GM19324 (cell line): ENCODE measurements at regions not wholly inside any gene's neighbourhood (a gene's known extent, or its start where the extent isn't known, plus 50 kb on each side); places are given as distances from the start of the nearest gene placed in this dataset.
A peak's percentile ranks its signal among the peaks of the same experiment; 100 is the strongest.

Experiments used
- ATAC-seq: cut with Tn5 transposase; IDR thresholded peaks from one replicate; pipeline ENCODE4 v1.9.1; 2021; ENCODE audit warnings: mild to moderate bottlenecking, moderate library complexity; ENCODE audit not compliant: unreplicated experiment, low FRiP score

DNA sequence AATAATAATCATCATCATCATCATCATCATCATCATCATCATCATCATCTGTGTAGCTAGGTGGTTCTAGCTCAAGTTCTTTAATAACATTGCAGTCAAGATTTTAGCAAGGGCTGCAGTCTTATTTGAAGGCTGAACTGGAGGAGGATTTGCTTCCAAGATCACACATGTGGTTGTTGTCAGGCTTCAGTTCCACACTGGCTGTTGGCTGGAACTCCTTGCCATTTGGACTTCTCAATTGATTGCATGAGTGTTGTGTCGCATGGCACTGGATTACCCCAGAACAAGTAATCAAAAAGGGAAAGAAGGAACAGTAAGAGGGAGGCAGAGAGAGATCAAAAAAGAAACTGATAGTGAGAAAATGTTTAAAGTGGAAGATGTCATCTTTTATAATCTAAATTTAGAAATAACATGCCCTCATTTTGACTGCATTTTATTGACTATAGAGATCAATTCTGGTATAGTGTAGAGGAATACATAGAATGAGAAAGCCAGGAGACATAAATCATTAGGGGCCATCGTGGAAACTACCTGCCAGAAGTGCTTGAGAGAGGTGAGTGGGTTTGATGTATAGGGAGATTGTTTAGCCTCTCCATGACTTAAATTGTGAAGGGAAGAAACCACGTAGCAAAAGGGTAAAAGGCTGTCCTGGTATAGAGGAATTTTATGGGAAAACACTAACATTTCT, 346.6 kb upstream of the RBMS3 start:
- no peak for ATAC-seq

DNA sequence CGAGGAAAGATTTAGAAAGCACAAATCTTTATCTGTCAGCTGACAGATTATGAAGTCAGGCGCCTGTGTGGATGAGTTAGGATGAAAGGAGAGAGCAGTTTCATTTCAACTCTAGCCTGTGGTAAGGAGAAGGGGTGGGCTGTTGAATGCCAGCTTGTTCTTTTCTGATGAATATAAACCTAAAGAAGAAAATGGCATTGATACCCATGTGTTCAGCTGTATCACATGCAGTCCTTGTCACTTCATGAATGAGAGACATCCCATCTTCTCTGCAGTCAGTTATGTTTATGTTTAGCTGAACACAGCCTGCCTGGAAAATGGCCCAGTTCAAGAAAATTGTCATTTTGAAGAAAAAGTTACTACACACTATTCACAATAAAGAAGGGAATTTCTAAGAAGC, 345.7 kb upstream of the RBMS3 start:
- no peak for ATAC-seq

GRCh38 chr3:28936154-28936553, 344.7 kb upstream of the RBMS3 start:
- no peak for ATAC-seq

GRCh38 chr3:28940530-28940929, 340.3 kb upstream of the RBMS3 start:
- peak; percentile 76 for ATAC-seq

DNA sequence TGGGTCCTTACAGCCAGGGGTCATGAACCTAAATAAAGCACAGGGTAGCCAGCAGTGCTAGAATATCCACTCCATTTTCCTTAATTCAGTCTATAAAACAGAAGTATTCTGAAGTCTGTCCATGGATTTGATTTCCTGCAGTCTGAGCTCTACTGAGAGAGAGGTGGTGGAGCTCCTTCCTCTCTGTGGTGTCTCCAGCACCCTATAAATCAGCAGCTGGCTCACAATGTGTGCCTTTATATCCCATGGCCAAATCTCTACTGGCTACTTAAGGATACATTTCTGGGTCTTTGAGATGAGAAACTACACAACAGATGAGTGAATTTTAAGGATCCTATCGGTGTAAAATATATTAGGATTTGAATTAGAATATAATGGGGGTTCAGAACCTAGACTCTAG, 339.9 kb upstream of the RBMS3 start:
- no peak for ATAC-seq

GRCh38 chr3:28947061-28947460, 333.8 kb upstream of the RBMS3 start:
- no peak for ATAC-seq

GRCh38 chr3:28947751-28948150, 333.1 kb upstream of the RBMS3 start:
- ATAC-seq: no peak

DNA sequence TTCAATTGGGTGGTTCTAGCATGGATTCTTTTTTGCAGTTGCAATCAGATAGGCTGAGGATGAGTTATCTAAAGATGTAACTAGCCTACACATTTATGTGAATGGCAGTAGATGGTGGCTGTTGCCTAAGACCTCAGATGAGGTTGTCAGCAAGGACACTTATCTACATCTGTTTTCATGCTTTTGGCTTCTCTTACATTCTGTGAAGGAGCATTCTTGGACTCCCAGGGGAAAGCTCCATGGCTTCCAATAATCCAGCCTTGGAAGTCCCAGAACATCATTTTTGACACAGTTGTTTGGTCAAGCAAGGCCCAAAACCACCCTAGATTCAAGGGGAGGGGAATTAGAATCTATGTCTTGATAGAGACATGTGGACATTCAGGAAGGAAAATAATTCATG, 332.2 kb upstream of the RBMS3 start:
- ATAC-seq: no peak

- ATAC-seq: no peak
Observed at GRCh38 chr3:28949580-28949979, 331.3 kb upstream of the RBMS3 start.

- ATAC-seq: no peak
Observed at GRCh38 chr3:28950614-28951013, 330.3 kb upstream of the RBMS3 start.

- ATAC-seq: no peak
Observed at GRCh38 chr3:28951772-28952556, 328.9 kb upstream of the RBMS3 start.

- ATAC-seq: no peak
Observed at GRCh38 chr3:28958656-28959055, 322.2 kb upstream of the RBMS3 start.

- ATAC-seq: no peak
Observed at GRCh38 chr3:28971156-28971555, 309.7 kb upstream of the RBMS3 start.

GRCh38 chr3:28972921-28973320, 307.9 kb upstream of the RBMS3 start:
- ATAC-seq: no peak

DNA sequence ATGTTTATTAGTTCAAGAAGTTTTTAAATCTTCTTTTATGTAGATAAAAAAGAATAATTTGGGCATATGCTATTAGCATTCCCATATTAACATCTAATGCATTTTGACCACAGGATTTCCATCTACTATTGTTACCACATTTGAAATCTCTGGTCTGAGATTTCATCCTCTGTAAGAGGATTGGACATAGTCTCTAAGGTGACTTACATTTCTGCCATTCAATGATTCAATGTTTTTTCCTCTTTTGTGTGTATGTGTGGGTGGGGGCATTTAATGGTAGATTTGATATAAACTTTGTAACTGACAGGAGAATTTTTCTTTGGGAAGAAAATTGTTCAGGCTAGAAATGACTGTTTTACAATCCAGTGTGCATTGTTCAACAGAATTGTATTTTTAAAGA, 307.3 kb upstream of the RBMS3 start:
- no peak for ATAC-seq

- ATAC-seq: no peak
Observed at GRCh38 chr3:28978092-28978491, 302.8 kb upstream of the RBMS3 start.

- ATAC-seq: no peak
Observed at GRCh38 chr3:28980131-28980530, 300.7 kb upstream of the RBMS3 start.

DNA sequence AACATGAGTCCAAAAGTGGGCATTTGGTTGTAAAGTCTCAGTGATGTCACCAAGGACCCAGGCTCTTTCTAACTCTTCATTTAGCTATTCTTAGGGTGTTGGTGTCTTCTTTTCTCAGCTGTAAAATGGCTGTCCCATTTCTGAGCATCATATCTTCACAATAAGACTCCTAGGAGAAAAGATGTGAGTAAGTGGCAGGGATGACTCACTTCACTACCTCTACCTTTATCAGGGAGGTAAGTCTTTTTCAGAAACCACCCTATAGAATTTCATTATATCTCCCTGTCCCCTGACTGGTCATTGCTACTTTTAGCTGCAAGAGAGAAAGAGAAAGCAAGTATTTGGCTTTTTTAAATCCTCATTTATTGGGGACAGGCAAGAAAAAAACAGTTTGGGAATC, 300.2 kb upstream of the RBMS3 start:
- ATAC-seq: no peak

DNA sequence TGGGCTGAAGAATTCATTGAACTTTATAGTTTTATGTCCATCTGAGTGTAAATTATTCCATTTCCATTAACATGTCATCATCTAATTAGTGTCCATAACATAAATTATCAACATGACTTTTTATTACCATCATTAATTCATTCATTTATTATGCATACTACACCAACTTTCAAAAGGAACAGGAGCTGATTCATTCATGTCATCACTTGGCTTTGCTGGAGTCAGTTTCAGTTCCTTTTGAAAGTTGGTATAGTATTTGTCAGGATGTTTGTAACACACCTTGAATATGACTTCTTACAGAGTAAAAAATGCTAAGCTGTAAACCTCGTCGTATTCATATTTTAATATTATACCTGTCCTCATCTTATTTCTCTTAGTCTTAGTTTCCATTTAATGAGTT, 298.0 kb upstream of the RBMS3 start:
- no peak for ATAC-seq

DNA sequence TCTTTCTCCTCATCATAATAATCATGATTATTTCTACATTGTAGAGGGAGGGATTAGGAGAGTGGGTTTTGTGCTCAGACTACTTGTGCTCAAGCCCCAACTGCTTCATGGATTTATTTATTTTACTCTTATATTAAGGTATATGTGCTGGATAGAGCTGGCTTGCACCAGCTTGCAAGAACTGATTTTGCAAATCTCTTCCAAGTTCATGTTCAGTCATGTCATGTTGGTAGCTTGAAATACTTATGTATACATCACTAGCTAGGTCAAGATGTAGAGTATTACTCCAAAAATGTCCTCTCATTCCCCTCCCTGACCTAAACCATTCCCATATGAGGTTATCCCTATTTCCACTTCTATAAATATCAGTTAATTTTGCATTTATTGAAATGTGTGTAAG, 293.9 kb upstream of the RBMS3 start:
- ATAC-seq: no peak

- ATAC-seq: peak; percentile 77
Observed at GRCh38 chr3:28989646-28990089, 291.2 kb upstream of the RBMS3 start.
